ENCODE measurements at regions not wholly inside any gene's neighbourhood (a gene's known extent, or its start where the extent isn't known, plus 50 kb on each side); places are given as distances from the start of the nearest gene placed in this dataset.

GRCh38 chr1:114342376-114342775 is 168.6 kb downstream of the TRIM33 start:
- DNase-seq (ENCODE audit: low spot score): no peak

GRCh38 chr1:114341856-114342255 is 169.1 kb downstream of the TRIM33 start:
- no peak for DNase-seq (ENCODE audit: low spot score)

- no peak for DNase-seq (ENCODE audit: low spot score)
These were observed 169.7 kb downstream of the TRIM33 start for GRCh38 chr1:114341299-114341698.

- no peak for DNase-seq (ENCODE audit: low spot score)
These were observed 170.1 kb downstream of the TRIM33 start for GRCh38 chr1:114340892-114341291.

GRCh38 chr1:114339379-114339778 is 171.6 kb downstream of the TRIM33 start:
- DNase-seq (ENCODE audit: low spot score): no peak

- no peak for DNase-seq (ENCODE audit: low spot score)
These were observed 172.7 kb downstream of the TRIM33 start for GRCh38 chr1:114338191-114338890.

GRCh38 chr1:114337417-114337816 is 173.6 kb downstream of the TRIM33 start:
- DNase-seq (ENCODE audit: low spot score): no peak

- no peak for DNase-seq (ENCODE audit: low spot score)
These were observed 174.6 kb downstream of the TRIM33 start for GRCh38 chr1:114336360-114336759.

- no peak for DNase-seq (ENCODE audit: low spot score)
These were observed 175.7 kb downstream of the TRIM33 start for GRCh38 chr1:114335273-114335672.

GRCh38 chr1:114334297-114334696 is 176.7 kb downstream of the TRIM33 start:
- DNase-seq (ENCODE audit: low spot score): no peak

GRCh38 chr1:114333690-114334089 is 177.3 kb downstream of the TRIM33 start:
- DNase-seq (ENCODE audit: low spot score): no peak

- no peak for DNase-seq (ENCODE audit: low spot score)
These were observed 178.3 kb upstream of the SYT6 start for GRCh38 chr1:114331936-114332335.

- no peak for DNase-seq (ENCODE audit: low spot score)
These were observed 176.8 kb upstream of the SYT6 start for GRCh38 chr1:114330451-114330983.

- no peak for DNase-seq (ENCODE audit: low spot score)
These were observed 174.8 kb upstream of the SYT6 start for GRCh38 chr1:114328361-114328904.

GRCh38 chr1:114324662-114324965 is 170.9 kb upstream of the SYT6 start:
- DNase-seq (ENCODE audit: low spot score): no peak

GRCh38 chr1:114323959-114324661 is 170.4 kb upstream of the SYT6 start:
- no peak for DNase-seq (ENCODE audit: low spot score)

GRCh38 chr1:114322734-114323133 is 169.1 kb upstream of the SYT6 start:
- no peak for DNase-seq (ENCODE audit: low spot score)

- DNase-seq (ENCODE audit: low spot score): no peak
These were observed 168.5 kb upstream of the SYT6 start for GRCh38 chr1:114322207-114322606.

GRCh38 chr1:114320586-114320985 is 166.9 kb upstream of the SYT6 start:
- DNase-seq (ENCODE audit: low spot score): no peak

- no peak for DNase-seq (ENCODE audit: low spot score)
These were observed 165.7 kb upstream of the SYT6 start for GRCh38 chr1:114319418-114319817.

GRCh38 chr1:114318961-114319360 is 165.3 kb upstream of the SYT6 start:
- no peak for DNase-seq (ENCODE audit: low spot score)

GRCh38 chr1:114316204-114316603 is 162.5 kb upstream of the SYT6 start:
- DNase-seq (ENCODE audit: low spot score): no peak

GRCh38 chr1:114315631-114316030 is 162.0 kb upstream of the SYT6 start:
- no peak for DNase-seq (ENCODE audit: low spot score)
